Liver (tissue), 3 donors: ENCODE measurements at regions not wholly inside any gene's neighbourhood (a gene's known extent, or its start where the extent isn't known, plus 50 kb on each side); places are given as distances from the start of the nearest gene placed in this dataset.
A peak's percentile ranks its signal among the peaks of the same experiment; 100 is the strongest.

ENCODE experiments used
- CTCF ChIP-seq: fragments of 150-350 bp; IDR thresholded peaks from 2 replicates; pipeline ENCODE4 v1.5.1; 2017; ENCODE audit warnings: improper control_type of control experiment, low read depth, low read length; ENCODE audit not compliant: missing input control
- FOXA2 ChIP-seq: IDR thresholded peaks from 2 replicates; pipeline ENCODE4 v1.6.1; 2016; ENCODE audit warnings: antibody characterized with exemption
- GABPA ChIP-seq, 2 donors: IDR thresholded peaks in 1 of 2; conservative IDR thresholded peaks in 1 of 2; 2 replicates each; pipeline ENCODE4 v1.6.1; 2016; ENCODE audit warnings: antibody characterized with exemption in 2 of 2, mild to moderate bottlenecking in 1 of 2, moderate library complexity in 1 of 2
- JUND ChIP-seq, 2 donors: IDR thresholded peaks; 2 replicates each; pipeline ENCODE4 v1.6.1; 2016; ENCODE audit warnings: antibody characterized with exemption in 2 of 2
- RAD21 ChIP-seq, 2 donors: IDR thresholded peaks; 2 replicates each; pipeline ENCODE4 v1.6.1; 2016; ENCODE audit warnings: antibody characterized with exemption in 2 of 2, mild to moderate bottlenecking in 2 of 2
- SP1 ChIP-seq: IDR thresholded peaks from 2 replicates; pipeline ENCODE4 v1.6.1; 2018; ENCODE audit warnings: antibody characterized with exemption, mild to moderate bottlenecking
- TAF1 ChIP-seq: conservative IDR thresholded peaks from 2 replicates; pipeline ENCODE4 v1.6.1; 2016; ENCODE audit warnings: antibody characterized with exemption, mild to moderate bottlenecking
- ZBTB33 ChIP-seq: IDR thresholded peaks from 2 replicates; pipeline ENCODE4 v1.6.1; 2016; ENCODE audit warnings: antibody characterized with exemption
- TF ChIP-seq, protein P1 (sequence below): IDR thresholded peaks from 2 replicates; pipeline ENCODE4 v1.6.1; 2016; ENCODE audit warnings: antibody characterized with exemption
- TF ChIP-seq, protein P2 (sequence below): IDR thresholded peaks from 2 replicates; pipeline ENCODE4 v1.6.1; 2016; ENCODE audit warnings: antibody characterized with exemption, mild to moderate bottlenecking
- donor health status: healthy.
- donor health status: healthy.

DNA sequence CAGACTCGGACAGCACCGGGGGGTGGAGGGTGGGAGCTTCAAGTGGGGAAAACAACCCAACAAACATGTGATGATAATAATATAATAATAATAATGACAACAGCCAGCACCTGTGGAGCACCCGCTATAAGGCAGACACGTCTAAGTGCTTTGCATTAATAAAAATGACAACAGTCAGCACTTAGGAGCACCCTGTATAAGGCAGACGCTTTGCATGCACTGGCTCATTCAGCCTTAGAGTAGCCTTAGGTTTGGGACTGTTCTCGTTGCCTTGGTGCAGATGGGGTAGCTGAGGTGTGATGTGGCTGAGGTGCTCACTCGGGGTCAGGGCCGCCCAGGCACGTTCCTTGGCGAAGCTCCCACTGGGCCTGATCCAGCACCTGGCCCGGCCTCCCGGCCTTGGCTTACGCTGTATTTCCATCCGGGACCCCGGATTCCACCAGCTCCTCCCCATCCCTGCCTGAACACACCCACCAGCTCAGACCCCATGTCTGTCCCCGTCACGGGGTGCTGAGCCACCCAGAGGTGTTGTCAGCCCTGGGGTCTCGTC, 144.0 kb upstream of the CIBAR2 start:
- no peak for TF ChIP-seq CTCF
- no peak for TF ChIP-seq TAF1
- TF ChIP-seq JUND (IDR thresholded peaks at IDR 0.05): peak in 1 of 2 donors; percentile 19
- TF ChIP-seq, protein P1, sequence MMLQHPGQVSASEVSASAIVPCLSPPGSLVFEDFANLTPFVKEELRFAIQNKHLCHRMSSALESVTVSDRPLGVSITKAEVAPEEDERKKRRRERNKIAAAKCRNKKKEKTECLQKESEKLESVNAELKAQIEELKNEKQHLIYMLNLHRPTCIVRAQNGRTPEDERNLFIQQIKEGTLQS: no peak
- TF ChIP-seq RAD21 (IDR thresholded peaks at IDR 0.05): no peak
- no peak for TF ChIP-seq ZBTB33
- TF ChIP-seq SP1: no peak
- TF ChIP-seq, protein P2, sequence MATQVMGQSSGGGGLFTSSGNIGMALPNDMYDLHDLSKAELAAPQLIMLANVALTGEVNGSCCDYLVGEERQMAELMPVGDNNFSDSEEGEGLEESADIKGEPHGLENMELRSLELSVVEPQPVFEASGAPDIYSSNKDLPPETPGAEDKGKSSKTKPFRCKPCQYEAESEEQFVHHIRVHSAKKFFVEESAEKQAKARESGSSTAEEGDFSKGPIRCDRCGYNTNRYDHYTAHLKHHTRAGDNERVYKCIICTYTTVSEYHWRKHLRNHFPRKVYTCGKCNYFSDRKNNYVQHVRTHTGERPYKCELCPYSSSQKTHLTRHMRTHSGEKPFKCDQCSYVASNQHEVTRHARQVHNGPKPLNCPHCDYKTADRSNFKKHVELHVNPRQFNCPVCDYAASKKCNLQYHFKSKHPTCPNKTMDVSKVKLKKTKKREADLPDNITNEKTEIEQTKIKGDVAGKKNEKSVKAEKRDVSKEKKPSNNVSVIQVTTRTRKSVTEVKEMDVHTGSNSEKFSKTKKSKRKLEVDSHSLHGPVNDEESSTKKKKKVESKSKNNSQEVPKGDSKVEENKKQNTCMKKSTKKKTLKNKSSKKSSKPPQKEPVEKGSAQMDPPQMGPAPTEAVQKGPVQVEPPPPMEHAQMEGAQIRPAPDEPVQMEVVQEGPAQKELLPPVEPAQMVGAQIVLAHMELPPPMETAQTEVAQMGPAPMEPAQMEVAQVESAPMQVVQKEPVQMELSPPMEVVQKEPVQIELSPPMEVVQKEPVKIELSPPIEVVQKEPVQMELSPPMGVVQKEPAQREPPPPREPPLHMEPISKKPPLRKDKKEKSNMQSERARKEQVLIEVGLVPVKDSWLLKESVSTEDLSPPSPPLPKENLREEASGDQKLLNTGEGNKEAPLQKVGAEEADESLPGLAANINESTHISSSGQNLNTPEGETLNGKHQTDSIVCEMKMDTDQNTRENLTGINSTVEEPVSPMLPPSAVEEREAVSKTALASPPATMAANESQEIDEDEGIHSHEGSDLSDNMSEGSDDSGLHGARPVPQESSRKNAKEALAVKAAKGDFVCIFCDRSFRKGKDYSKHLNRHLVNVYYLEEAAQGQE: no peak
- TF ChIP-seq GABPA (IDR thresholded peaks at IDR 0.05 in 1 of 2, conservative IDR thresholded peaks at IDR 0.05 in 1 of 2): no peak
- TF ChIP-seq FOXA2: no peak
